Adrenal gland (tissue), 5 donors: ENCODE measurements at regions not wholly inside any gene's neighbourhood (a gene's known extent, or its start where the extent isn't known, plus 50 kb on each side); places are given as distances from the start of the nearest gene placed in this dataset.

ENCODE experiments used
- CTCF ChIP-seq, 6 experiments: fragments of 450-650 bp in 4 of 6; fragments of 200-600 bp in 2 of 6; sonication (generic) in 1 of 6; IDR thresholded peaks; 1 replicate in 5 of 6; 2 replicates in 1 of 6; pipeline versions ENCODE4 v1.5.1 to v1.8.0; 2016 to 2021; ENCODE audit warnings: antibody characterized with exemption in 6 of 6, mild to moderate bottlenecking in 2 of 6, moderate library complexity in 1 of 6
- POLR2A ChIP-seq, 2 donors: fragments of 450-650 bp; IDR thresholded peaks; one replicate each; pipeline ENCODE4 v1.6.1; 2017; ENCODE audit warnings: antibody characterized with exemption in 2 of 2, mild to moderate bottlenecking in 2 of 2, moderate library complexity in 1 of 2
- donor health status: DM: no; HTN: no; CAD: no.

- TF ChIP-seq CTCF (IDR thresholded peaks at IDR 0.05) (no peak), POLR2A (IDR thresholded peaks at IDR 0.05) (no peak)
Observed at GRCh38 chr15:31275331-31276262, 51.0 kb upstream of the KLF13 start.
